Activated T-cell treated with anti-CD3 and anti-CD28 coated beads for 24 hours (primary cell): ENCODE measurements at regions not wholly inside any gene's neighbourhood (a gene's known extent, or its start where the extent isn't known, plus 50 kb on each side); places are given as distances from the start of the nearest gene placed in this dataset.

Experiments used
- DNase-seq: peaks from one replicate; pipeline ENCODE4 v3.0.0-alpha.2; 2020; ENCODE audit warnings: low read depth

DNA sequence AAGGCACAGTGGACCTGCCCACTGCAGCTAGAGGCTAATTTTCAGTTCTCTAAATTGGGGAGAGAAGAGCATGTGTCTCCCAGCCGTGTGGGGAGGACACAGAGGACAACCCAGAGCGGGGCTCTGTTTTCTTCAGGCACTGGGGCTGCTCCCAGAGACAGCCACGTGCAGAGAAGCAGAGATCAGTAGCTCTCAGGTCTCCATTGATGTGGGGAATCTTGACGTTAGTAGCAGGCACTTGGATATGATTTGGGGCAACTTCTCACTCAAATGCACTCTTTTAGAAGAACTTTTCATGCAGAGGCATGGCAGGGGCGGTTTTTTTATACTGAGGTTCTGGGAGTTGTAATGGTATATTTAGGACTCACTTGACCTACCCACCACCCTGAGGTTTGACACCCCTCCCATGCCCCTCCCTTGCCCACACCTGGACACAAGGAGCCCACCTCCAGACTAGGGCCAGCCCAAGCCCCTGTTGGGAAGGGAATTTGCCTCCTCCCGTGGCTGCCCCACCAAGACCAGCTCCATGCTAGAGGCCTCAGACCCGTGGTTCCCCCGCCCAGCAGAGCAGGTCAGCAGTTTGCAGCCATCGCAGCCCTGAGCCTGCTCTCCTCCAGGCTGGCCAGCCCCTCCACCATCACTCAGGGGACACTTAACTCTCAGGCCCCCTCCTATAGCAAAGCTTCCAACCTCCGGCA lies 94.2 kb upstream of the RTL6 start:
- no peak for DNase-seq

DNA sequence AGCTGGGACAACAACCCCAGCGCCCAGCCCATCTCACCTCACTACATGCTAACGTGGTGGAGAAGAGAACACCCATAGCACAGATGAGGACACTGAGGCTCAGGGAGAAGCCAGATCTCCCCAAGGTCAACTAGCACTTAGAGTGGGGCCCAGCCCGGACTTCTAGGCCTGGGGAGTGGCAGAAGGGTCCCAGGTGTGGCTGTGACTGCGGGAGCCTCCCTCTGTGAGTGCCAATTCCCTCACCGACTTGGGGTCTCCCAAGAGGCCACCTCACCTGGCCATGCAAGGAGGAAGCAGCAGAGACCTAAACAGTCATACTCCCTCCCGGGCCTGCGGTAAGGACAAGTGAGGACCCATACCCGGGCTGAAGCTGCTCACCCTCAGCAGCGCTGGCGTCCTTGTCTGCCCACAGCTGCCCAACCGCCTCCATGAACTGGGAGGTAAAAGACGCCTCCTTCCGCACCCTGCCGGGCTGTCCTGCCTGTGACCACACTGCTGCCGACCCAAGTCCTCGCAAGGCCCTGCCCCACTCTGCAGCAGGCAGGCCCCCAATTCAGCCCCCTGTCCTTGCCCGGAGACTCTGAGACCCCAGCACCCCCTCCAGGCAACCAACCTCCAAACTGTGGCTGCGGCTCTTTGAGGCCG lies 93.2 kb upstream of the RTL6 start:
- DNase-seq, result no peak

DNA sequence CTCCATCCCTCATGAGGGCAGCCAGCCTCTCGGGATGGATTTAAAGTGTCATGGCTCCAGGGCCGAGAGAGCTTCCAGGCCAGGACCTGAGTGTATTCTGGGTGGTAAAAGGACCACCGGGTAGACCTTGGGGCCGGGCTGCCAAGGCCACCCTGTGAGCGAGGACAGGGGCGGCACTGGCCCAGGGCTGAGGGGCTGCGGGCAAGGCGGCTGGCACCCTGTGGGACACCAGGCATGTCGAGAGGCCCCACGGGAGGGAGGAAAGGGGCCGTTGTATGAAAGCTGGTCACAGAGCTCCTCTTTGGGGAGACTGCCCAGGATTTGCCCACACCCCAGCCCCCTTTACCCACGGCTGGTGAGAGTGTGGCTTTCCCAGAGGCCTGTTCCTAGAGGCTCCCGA lies 92.3 kb upstream of the RTL6 start:
- DNase-seq, result no peak

DNA sequence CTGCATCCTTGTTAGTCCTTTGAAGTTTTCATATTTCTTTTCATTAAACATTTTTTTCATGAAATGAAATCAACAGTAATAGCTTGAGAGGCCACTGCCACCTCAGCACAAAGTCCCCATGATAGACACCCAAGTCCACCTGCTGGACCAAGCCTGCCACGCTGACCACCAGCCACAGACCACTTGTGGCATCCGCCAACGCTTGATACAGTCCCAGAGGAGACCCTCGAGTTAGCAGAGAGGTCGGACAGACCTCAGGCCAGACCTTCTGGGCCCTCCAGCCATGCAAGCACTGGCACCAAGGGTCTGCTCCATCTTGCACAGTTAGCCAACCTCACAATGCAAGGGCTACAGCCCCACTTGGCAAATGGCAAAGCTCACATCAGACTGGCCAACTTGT lies 91.8 kb upstream of the RTL6 start:
- DNase-seq, result no peak

DNA sequence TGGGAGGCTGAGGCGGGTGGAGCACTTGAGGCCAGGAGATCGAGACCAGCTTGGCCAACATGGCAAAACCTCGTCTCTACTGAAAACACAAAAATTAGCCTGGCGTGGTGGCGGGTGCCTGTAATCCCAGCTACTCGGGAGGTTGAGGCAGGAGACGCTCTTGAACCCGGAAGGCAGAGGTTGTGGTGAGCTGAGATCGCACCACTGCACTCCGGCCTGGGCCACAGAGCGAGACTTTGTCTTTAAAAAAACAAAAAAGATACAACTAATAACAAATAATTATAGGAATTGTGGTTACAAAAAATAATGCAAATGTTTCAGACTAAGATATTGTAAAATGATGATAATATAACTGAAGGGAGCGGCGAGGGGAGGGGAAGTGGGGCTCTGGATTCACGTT lies 90.3 kb upstream of the RTL6 start:
- DNase-seq, result no peak

DNA sequence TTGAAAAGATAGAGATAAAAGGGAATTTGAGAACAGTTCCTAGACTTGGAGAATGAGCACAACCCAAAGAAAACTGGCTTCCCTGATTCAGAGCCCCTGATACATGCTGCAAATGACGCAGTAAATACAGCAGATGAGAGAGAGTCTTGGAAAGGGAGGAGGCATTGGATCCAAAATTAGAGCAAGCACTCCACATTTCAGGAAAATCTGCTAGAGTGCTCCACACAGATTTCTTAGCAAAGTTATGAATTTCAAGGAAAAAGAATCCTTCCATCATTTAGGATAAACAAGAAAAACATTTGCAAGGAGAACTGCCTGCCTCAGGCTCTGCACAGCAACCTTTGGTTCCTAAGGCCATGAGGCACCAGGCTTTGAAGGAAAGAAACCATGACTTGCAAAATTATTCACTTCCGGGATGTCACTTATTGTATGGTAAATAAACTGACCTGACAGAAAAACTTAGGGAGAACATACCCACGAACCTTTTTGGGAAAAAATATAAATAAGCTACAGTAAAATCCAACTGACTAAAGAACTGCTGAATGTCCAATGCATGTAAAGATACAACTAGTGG lies 89.8 kb upstream of the RTL6 start:
- DNase-seq, result no peak

DNA sequence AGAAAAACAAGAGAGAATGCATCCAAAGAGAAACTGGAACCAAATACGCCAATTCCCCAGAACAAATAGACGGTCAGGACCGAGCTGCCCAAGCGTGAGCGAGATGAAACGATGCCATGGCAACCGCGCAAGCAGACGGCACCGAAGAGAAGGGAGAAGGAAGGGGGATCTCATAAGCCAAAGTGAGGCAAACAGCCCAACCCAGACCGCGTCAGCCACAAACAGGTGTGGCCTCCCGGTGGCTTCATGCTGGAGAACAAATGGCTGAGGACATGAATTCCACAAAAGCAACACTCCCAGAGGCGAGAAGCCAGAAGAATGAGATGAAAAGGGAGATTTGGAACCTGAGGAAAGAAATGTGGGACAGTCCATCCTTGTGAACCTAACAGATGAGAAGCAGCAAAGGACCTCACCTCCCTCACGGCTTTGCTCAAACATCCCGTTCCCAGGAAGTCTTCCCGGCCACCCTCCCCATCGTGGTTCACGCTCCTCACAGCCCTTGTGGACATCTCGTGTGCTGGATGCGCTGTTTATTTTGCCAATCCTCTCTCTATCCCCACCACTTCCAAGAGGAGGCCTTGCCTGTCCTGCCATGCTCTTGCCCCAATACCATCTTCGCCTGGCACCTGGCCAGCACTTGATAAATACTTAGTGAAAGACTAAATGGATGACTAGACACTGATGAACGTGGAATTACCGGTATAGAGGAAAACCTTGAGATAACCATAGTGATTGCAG lies 89.1 kb upstream of the RTL6 start:
- no peak for DNase-seq

DNA sequence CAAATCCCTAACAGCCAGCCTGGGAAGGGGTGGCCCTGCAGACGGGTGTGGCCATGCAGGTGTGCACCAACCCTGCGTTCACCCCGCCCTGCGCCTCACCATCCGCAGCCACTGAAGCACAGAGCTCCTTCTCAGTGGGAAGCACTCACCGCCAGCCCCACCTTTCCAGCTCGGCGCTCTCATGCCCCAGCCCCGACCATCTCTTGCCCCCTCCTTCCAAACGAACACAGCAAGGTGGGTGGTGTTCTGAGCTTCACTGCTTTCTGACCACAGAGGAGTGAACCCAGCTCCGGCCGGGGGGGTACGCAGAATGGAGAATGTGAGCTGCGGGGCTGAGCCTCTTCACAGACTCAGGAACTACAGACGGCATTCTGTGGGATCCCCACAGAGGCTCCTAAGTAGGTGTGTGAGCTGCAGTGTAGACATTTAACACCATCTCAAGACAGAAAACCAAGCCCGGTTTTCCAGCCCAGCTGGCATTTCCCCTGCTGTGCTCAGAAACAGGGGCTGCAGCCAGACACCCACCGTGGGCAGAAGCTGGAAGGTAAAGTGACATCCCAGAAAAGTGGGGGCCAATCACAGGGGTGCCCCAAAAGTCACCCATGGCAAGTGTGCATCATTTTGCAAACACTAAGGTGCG lies 88.4 kb upstream of the RTL6 start:
- no peak for DNase-seq

DNA sequence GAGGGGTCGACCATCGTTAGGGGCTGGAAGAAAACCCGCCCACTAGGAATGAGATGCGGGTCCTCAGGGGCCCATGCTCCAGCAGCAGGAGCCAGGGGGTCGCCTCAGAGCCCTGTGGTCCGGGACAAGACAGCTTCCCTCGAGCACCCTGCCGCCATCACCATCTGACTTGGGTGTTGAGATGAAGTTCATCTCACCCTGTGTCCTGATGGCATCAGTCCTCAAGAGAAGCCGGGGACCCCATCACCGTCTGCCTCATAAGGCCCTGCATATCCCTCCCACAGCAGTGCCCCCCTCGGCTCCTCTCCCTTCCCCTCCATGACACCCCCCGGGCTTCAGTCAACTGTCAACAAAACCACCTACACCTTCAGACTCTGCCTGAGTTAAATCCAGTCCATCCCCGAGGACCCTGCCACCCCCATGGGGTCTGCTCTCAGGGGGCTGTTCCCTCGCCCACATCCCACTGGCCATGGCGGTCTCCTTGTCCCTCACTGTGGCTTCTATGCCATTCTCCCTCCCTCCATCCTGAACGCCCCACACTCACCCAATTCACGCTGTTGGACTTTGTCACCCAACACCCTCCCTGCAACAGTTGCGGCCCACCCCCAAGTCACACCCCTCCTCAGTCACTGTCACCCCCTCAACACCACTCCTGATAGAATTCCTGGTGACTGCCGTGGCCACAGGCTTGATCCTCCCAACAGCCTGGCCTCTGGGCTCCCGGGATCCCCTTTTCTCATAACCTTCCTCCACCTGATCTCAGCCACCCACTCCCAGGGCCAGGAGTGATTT lies 87.7 kb upstream of the RTL6 start:
- DNase-seq, result no peak

DNA sequence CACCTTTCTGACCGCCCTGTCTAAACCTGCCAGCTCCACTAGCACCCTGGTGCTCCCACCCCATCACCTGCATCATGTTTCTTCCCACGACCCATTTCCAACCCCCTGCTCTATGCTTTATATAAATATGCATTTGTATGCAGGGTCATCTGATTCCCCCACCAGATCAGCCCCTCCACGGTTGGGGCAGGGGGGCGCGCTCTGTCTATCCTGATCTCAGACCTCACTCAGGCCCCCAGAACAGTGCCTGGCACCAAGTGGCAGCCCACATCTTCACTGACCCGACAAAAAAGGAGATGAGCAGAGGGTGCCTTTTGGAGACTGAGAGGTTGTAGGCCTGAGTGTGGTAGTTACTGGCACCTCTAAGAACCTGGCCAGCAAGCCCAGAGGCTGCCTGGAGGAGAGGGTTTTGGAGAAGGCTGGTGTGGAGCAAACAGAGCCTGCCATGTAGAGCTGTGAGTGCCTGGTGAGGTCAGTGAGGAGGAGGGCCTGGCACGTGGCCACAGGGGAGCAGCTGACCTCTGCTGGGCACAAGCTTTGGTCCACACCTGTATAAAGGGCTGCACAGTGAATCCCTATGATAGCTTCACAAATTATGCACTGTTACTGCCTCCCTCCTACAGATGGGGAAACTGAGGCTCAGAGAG lies 86.3 kb upstream of the RTL6 start:
- no peak for DNase-seq

DNA sequence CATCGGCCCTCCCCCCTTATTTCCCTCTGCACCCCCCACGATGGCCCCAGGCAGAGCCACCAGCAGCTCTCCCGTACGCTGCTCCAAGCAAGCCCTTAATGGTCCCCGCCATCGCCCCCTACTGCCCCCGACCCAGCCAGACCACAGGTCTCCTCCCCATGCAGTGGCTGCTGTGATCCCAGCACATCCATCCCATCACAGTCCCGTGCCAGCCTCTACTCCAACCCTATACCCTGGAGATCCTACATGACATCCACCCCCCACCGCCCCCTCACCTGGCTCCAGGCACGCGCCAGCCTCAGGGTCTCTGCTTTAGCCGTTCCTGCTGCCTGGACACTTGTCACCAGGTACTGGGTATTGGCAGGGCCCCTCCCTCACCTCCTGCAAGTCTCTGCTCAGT lies 85.8 kb upstream of the RTL6 start:
- no peak for DNase-seq

DNA sequence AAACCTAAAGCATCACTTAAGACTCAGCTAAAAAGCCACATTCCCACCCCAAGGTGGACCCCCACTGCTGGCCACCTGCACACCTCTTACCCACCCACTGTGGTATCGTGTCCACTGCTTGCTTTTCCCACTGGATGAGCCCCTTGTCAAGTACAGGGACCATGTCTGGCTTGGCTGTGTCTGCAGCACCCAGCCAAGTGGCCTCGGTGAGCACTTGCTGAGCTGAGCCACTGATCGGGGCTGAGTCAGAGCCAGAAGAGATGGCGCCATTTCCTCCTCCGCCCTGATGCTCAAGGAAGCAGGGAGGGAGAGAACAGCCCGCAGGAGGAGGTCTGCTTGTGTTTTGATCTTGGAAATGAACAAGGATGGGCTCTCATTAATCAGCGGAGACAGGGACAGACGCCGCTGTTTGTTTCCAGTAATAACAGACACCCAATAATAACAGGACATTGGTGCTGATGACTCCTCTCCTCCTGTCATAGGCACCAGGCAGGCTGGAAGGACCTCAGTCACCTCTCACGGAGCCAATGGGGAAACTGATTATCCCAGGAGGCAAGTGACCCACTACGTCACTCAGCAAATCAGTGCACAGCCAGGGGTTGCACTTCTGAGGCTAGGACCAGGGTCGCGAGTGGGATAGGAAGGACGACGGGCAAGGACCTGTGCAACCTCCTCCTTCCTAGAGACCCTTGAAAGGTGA lies 85.2 kb upstream of the RTL6 start:
- DNase-seq, result no peak

DNA sequence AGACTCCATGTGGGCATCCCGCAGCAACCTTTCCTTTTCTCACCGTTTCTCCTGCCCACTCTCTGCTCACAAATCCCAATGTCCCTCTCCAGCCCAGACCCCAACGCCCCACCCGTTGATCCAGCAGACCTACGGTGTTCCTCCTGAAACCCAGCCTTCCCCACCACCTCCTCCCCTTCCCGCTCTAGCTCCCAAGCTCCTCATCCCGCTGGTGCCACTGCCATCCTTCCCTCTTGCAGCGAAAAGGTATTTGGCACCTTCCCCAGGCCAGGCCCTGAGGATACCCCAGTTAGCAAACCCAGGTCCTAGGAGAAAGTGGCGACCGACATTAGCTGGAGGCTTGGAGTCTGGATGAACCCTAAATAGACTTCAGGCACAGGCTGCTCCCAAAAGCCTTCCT lies 84.0 kb upstream of the RTL6 start:
- no peak for DNase-seq

DNA sequence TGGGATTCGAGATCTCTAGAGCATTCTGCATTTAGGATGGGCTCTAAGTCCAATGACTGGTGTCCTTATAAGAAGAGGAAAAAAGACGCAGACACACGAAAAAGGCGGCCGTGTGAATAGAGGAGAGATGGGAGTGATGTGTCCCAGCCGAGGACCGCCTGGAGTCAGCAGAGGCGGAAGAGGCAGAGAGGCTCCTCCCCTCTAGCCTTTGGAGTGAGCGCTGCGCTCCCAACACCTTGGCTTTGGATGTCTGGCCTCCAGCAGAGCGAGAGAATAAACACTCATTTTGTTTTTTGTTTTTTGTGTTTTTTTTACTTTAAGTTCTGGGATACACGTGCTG lies 83.0 kb upstream of the RTL6 start:
- DNase-seq, result no peak

DNA sequence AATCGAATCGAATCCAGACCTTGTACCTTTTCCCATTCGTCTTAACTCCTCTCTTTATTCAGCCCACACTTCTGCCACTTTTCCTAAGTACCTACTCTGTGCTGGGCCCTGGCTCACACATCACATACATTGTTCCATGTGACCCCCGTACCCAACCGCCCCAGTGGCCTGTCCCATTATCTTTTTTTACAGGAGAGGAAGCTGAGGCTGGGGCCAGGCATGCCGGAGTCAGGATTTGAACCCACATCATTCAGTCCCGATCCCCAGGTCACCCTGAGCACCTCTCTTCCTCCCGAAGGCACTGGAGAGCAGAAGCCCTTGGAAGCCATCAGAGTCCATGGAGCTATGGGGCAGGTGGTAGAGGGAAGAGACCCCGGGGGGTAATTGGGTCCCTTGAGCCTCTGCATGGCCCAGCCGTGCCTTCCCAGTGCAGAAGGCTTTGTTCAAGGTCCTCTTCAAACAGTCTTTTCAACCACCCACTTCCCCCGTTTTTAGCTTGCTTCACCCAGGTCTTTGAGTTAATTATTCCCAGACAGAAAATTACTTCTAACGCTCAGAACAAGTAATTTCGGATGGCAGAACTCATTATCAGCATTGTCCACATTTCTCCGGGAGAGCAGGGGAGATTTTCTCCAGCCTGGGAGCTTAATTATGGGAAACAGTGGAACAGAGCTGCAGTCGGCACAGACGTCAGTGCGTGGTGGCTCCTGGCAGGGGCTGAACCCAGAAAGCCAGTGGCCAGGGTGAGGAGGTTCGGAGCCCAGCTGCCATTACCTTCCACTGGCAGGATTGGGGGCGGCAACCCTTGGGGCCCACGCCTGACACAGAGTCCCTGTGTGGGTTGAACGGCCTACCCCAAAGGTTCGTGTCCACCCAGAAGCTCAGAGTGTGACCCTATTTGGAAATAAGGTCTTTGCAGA lies 82.4 kb upstream of the RTL6 start:
- no peak for DNase-seq

DNA sequence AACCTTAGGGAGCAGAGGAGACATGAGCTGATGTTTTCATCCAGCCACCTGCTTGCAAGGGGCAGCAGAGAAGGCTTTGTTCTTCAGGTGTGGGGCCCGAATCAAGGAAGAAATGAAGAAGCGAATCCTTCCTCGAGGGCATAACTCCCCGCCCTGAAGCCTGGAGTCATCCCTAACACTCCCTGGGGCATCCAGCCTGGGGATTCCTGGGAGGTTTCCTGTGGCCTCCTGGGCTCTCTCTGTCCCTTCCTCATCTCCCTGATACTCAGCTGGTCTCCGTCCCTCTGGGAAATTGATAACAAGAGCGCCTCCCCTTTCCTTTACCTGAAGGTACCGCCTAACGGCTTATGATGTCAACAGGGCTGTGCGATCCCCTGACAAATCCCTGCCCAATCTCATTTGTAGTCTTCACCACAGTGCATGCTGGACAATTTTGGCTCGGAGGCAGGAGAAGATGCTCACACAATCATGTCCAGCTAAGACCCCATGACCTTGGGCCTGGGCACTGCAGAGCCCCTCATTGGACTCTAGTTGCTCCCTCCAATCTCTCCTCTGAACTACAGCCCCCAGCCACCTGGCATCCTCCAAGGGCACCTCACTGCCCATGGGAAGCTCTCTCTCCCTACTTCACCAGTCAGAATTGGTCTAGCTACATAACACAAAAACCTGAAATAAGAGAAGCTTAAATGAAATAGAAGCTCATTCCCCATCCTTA lies 80.6 kb upstream of the RTL6 start:
- DNase-seq, result no peak

DNA sequence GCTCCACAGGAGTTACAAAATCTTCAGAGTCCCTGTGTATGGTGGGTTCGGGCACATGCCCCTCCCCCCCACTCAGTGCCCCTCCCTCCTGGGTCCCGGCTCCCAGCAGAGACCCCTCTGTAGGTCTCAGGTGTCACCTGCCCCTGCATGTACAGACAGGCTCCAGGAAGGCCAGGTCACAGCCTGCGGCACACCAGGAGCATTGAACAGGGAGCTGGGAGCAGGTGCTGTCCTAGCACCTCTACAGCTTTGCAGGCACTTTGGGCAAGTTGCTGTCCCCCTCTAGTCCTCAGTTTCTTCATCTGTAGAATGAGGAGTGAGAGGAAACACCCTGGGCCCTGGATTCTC lies 80.1 kb upstream of the RTL6 start:
- no peak for DNase-seq

DNA sequence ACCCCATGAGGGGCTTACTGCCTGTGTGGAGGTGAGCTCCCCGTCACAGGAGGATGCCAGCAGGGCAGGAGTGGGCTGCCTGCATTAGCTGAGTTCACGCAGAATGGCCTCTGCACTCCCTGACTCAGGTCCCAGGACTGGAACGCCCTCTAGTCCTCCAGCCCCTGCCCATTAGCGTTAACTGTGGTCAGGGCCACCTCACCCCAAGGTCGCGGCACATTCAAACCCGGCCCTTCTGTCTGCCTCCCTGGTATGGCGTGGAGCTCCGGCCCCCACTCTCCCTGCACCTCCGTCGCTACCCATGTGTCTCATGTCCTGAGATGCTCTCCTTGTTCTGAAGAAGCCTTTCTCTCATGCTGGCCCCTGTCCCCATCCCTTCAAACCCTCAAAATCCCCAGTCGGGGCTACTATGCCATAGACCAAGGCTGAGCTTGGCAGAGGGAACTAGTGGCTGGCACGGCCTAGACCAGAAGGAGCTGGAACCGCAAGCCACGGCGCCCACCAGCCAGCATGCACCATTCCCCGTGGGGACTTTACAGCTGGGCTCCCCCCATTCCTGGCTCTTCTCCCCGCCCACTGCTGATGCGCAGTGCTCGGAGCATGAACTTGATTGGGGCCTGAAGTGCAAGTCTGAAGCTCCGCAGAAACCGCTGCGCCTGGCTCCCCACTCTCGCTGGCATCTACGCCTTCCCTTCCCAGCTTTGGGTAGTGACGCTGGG lies 79.5 kb upstream of the RTL6 start:
- no peak for DNase-seq
